ENCODE measurements at regions not wholly inside any gene's neighbourhood (a gene's known extent, or its start where the extent isn't known, plus 50 kb on each side); places are given as distances from the start of the nearest gene placed in this dataset.
"Not testable (repeated sequence)": the region's sequence is repeated elsewhere in the genome, so short reads cannot be mapped to it uniquely, and the experiment has no call there.

GRCh38 chr10:131556061-131556896 lies 244.8 kb upstream of the TCERG1L start:
- Histone ChIP-seq H3K9me3 (ENCODE audit: control insufficient read depth in 4 of 4, insufficient read depth in 3 of 4, low read length in 3 of 4) (peaks cover 0 to 6% (median 0%) of the 10 kb centered on the region in 4 donors), H3K9ac (ENCODE audit: insufficient read depth in 1 of 2, low read length in 2 of 2) (no peak overlapping the region), H3K27me3 (ENCODE audit: control insufficient read depth in 3 of 3, insufficient read depth in 3 of 3, low read length in 2 of 3) (peaks cover 0 to 7% (median 0%) of the 10 kb centered on the region in 3 donors), H3K4me3 (no peak overlapping the region), H3K4me1 (ENCODE audit: control insufficient read depth in 5 of 5, insufficient read depth in 5 of 5, low read length in 5 of 5) (peaks cover 0 to 3% (median 0%) of the 10 kb centered on the region in 5 donors), H3K36me3 (ENCODE audit: control insufficient read depth in 4 of 4, insufficient read depth in 4 of 4, low read length in 4 of 4) (no peaks in the 10 kb centered on the region), H3K27ac (ENCODE audit: low read depth in 1 of 2, low read length in 1 of 2) (no peak overlapping the region)
- WGBS, 2 donors, result 72 to 77% methylated on average over 17 of the region's 17 CpGs
- TF ChIP-seq CTCF (IDR thresholded peaks at IDR 0.05; ENCODE audit: control extremely low read depth, extremely low read depth), result no peak
- no peak for ATAC-seq (ENCODE audit: insufficient read depth, low FRiP score)
- no peak for DNase-seq

- Histone ChIP-seq H3K4me1 (ENCODE audit: control insufficient read depth in 5 of 5, insufficient read depth in 5 of 5, low read length in 5 of 5) (peaks cover 0 to 3% (median 0%) of the 10 kb centered on the region in 5 donors), H3K36me3 (ENCODE audit: control insufficient read depth in 4 of 4, insufficient read depth in 4 of 4, low read length in 4 of 4) (no peaks in the 10 kb centered on the region), H3K9ac (ENCODE audit: insufficient read depth in 1 of 2, low read length in 2 of 2) (no peak overlapping the region), H3K9me3 (ENCODE audit: control insufficient read depth in 4 of 4, insufficient read depth in 3 of 4, low read length in 3 of 4) (peaks cover 0 to 8% (median 0%) of the 10 kb centered on the region in 4 donors), H3K27ac (ENCODE audit: low read depth in 1 of 2, low read length in 1 of 2) (no peak overlapping the region), H3K4me3 (no peak overlapping the region), H3K27me3 (ENCODE audit: control insufficient read depth in 3 of 3, insufficient read depth in 3 of 3, low read length in 2 of 3) (peaks cover 0 to 9% (median 3%) of the 10 kb centered on the region in 3 donors)
- TF ChIP-seq CTCF (IDR thresholded peaks at IDR 0.05; ENCODE audit: control extremely low read depth, extremely low read depth), result no peak
- no peak for ATAC-seq (ENCODE audit: insufficient read depth, low FRiP score)
- DNase-seq, result peak in 2 of 3 donors; percentile 25 to 87
- 74 to 77% methylated on average over 12 of the region's 12 CpGs for WGBS, 2 donors
These were observed 245.5 kb upstream of the TCERG1L start for GRCh38 chr10:131556897-131557495.

- not testable (repeated sequence) for H3K9ac ChIP-seq (ENCODE audit: insufficient read depth in 1 of 2, low read length in 2 of 2); H3K36me3 ChIP-seq (ENCODE audit: control insufficient read depth in 4 of 4, insufficient read depth in 4 of 4, low read length in 4 of 4); H3K9me3 ChIP-seq (ENCODE audit: control insufficient read depth in 4 of 4, insufficient read depth in 3 of 4, low read length in 3 of 4); ATAC-seq (ENCODE audit: insufficient read depth, low FRiP score); H3K27me3 ChIP-seq (ENCODE audit: control insufficient read depth in 3 of 3, insufficient read depth in 3 of 3, low read length in 2 of 3); DNase-seq; H3K27ac ChIP-seq (ENCODE audit: low read depth in 1 of 2, low read length in 1 of 2); H3K4me1 ChIP-seq (ENCODE audit: control insufficient read depth in 5 of 5, insufficient read depth in 5 of 5, low read length in 5 of 5); H3K4me3 ChIP-seq
- 86 to 93% methylated on average over 9 of the region's 9 CpGs for whole genome bisulfite sequencing, 2 donors
These were observed 246.4 kb upstream of the TCERG1L start for GRCh38 chr10:131557956-131558355.

GRCh38 chr10:131559450-131559911 lies 248.0 kb upstream of the TCERG1L start:
- WGBS, 2 donors, result 80 to 89% methylated on average over 15 of the region's 15 CpGs
- Histone ChIP-seq H3K9ac (ENCODE audit: insufficient read depth in 1 of 2, low read length in 2 of 2) (no peak overlapping the region), H3K36me3 (ENCODE audit: control insufficient read depth in 4 of 4, insufficient read depth in 4 of 4, low read length in 4 of 4) (no peaks in the 10 kb centered on the region), H3K27ac (ENCODE audit: low read depth in 1 of 2, low read length in 1 of 2) (no peak overlapping the region), H3K4me3 (no peak overlapping the region), H3K4me1 (ENCODE audit: control insufficient read depth in 5 of 5, insufficient read depth in 5 of 5, low read length in 5 of 5) (peaks cover 0 to 3% (median 0%) of the 10 kb centered on the region in 5 donors), H3K27me3 (ENCODE audit: control insufficient read depth in 3 of 3, insufficient read depth in 3 of 3, low read length in 2 of 3) (peaks cover 0 to 5% (median 3%) of the 10 kb centered on the region in 3 donors), H3K9me3 (ENCODE audit: control insufficient read depth in 4 of 4, insufficient read depth in 3 of 4, low read length in 3 of 4) (peaks cover 0 to 11% (median 0%) of the 10 kb centered on the region in 4 donors)
- DNase-seq (no peak), ATAC-seq (ENCODE audit: insufficient read depth, low FRiP score) (no peak)
- TF ChIP-seq CTCF (IDR thresholded peaks at IDR 0.05; ENCODE audit: control extremely low read depth, extremely low read depth), result no peak
